Esophagus muscularis mucosa (tissue), 3 donors: ENCODE measurements at regions not wholly inside any gene's neighbourhood (a gene's known extent, or its start where the extent isn't known, plus 50 kb on each side); places are given as distances from the start of the nearest gene placed in this dataset.

Source experiments
- CTCF ChIP-seq, 3 experiments: fragments of 200-600 bp in 2 of 3; fragments of 450-650 bp in 1 of 3; sonication (generic) in 2 of 3; IDR thresholded peaks; one replicate each; pipeline ENCODE4 v1.5.1; 2017 to 2019; ENCODE audit warnings: antibody characterized with exemption in 3 of 3, mild to moderate bottlenecking in 2 of 3, moderate library complexity in 1 of 3
- POLR2A ChIP-seq: fragments of 450-650 bp; IDR thresholded peaks from one replicate; pipeline ENCODE4 v1.6.1; 2017; ENCODE audit warnings: antibody characterized with exemption, moderate library complexity, mild to moderate bottlenecking, low read depth
- POLR2AphosphoS5 ChIP-seq, 2 donors: sonication (generic); formaldehyde crosslinking; IDR thresholded peaks; one replicate each; pipeline ENCODE4 v1.6.1; 2017; ENCODE audit warnings: antibody characterized with exemption in 2 of 2

DNA sequence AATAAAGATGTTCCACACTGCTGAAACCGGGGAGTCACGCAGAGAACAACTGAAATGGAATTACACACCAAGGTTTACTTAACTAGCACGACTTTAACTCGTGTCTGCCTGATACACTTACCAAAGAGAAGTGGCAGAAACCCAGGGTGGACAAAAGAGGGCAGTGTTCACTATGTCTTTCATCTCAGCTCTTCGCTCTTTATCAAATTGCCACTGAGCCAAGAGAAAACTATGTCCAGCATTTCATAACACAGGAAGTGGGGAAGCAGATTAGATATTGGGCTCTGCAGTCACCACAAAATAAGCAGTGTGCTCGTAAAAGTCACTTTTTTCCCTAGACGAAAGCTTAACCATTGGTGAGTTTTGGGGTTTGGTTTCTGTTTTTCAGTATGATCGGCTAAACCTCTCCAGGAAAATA lies 155.7 kb downstream of the CHIC2 start:
- TF ChIP-seq CTCF (IDR thresholded peaks at IDR 0.05) (peak; percentile 53 to 58 (median 55)), POLR2A (no peak), POLR2AphosphoS5 (IDR thresholded peaks at IDR 0.05) (peak in 1 of 2 donors; percentile 27)
